NCI-H187 treated with DMSO at 0.1 percent for 48 hours (cell line): ENCODE measurements at regions not wholly inside any gene's neighbourhood (a gene's known extent, or its start where the extent isn't known, plus 50 kb on each side); places are given as distances from the start of the nearest gene placed in this dataset.
"Not testable (repeated sequence)": the region's sequence is repeated elsewhere in the genome, so short reads cannot be mapped to it uniquely, and the experiment has no call there.

ENCODE experiments used
- DNase-seq: peaks from one replicate; lab custom pipeline; 2025; lab: John Stamatoyannopoulos, UW

DNA sequence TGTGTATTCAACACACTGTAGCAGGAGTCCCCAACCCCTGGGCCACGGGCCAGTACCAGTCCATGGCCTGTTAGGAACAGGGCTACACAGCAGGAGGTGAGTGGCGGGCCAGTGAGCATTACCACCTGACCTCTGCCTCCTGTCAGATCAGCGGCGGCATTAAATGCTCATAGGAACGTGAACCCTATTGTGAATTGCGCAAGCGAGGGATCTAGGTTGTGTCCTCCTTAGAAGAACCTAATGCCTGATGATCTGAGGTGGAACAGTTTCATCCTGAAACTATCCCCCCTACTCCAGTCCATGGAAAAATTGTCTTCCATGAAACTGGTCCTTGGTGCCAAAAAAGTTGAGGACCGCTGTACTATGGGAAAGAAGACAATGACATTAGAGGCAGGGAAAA lies 386.9 kb downstream of the PREX1 start:
- DNase-seq: no peak

DNA sequence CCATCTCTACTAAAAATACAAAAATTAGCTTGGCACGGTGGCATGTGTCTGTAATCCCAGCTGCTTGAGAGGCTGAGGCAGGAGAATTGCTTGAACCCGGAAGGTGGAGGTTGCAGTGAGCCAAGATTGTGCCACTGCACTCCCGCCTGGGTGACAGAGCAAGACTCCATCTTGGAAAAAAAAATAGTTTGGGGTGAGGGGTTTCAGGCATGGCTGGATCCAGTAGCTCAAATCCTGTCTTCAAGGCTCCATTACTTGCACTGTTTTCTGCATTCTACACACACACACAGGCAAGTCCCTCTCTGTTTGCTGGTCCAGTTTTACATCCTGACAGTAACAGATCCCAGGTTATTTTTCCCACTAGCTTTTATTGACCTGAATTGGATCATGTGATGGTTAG lies 387.5 kb downstream of the PREX1 start:
- not testable (repeated sequence) for DNase-seq

DNA sequence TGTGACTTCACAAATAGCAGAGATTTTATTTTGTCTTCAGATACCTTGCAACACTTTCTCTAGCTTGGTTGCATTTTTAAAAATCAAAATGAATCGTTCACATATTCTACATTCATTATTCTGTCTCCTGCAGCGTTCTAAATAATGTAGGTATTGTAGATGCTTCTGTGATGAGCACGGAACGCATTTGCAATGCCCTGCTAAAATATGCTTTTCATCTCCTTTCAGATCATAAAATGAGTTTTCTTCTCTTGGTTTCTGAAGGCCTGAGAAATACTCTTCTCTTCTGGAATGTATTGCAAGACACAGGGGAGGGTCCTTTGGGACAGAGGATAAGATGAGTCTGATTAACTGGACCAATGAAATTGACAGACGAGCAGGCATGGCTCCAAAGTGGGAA lies 390.7 kb downstream of the PREX1 start:
- DNase-seq: no peak

DNA sequence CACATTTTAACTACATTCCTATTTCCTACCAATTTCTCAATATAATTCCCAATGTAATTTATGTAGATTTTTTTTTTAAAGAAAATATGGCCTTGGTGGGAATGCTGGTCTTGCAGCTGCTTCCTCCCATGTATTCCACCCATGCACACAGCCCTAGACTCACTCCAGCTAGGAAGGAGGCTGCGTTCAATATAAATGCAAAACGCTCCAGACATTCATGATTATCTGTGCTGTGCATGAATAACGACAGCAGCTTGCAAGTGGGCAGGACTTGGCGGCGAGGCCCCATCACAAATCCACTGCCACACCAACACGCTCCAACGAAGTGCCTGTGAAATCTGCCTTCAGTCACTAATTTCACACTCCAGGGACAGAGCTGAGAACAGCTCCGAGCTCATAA lies 391.2 kb downstream of the PREX1 start:
- not testable (repeated sequence) for DNase-seq

DNA sequence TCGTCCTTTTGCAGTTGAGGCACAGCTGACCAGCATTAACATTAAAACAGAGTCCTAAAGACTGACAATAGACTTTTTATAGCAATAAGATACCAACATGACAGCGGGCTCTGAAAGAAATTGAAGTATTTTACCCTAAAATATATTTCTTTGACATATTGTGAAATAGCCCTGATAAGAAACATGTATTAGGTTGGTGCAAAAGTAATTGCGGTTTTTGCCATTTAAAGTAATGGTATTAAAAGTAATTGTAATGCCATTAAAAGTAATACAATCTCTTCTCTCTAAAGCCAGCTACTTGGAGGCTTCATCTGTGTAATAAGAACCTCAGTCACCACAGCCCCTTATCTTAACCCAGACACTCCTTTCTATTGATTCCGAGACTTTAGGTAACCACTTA lies 394.6 kb downstream of the PREX1 start:
- DNase-seq: no peak

DNA sequence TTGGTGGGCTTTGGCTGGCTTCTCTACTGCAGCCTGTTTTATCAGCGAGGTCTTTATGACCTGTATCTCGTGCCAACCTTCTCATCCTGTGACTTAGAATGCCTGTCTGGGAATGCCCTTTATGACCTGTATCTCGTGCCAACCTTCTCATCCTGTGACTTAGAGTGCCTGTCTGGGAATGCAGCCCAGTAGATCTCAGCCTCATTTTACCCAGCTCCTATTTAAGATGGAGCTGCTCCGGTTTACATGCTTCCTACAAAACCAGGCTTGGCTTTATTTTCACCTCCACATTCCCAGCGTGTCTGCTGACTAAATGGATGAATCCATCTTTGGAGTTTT lies 395.3 kb downstream of the PREX1 start:
- no peak for DNase-seq

DNA sequence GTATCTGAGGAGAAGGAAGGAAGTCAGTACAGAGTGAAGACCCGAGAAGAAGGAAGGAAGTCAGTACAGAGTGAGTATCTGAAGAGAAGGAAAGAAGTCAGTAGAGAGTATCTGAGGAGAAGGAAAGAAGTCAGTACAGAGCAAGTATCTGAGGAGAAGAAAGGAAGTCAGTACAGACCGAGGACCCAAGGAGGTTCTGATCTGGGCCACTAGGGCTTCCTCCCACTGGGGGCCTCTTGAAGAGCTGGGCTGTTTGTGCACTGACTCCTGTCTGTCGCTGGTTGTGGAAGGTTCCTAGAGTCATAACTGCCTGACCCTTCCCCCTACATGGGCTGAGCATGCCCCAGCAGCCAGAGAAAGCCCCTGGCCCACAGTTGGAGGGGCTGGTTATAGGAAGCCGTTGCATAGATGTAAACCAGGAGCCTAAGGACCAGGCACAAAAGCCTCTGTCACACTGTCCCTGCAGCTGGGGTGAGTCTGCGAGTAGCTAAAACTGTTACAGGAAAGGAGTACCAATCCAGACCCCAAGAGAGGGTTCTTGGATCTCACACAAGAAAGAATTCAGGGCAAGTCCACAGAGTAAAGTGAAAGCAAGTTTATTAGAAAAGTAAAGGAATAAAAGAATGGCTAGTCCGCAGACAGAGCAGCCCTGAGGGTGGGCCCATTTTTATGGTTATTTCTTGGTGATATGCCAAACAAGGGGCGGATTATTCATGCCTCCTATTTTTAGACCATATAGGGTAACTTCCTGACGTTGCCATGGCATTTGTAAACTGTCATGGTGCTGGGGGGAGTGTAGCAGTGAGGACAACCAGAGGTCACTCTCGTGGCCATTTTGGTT lies 395.9 kb downstream of the PREX1 start:
- no peak for DNase-seq

DNA sequence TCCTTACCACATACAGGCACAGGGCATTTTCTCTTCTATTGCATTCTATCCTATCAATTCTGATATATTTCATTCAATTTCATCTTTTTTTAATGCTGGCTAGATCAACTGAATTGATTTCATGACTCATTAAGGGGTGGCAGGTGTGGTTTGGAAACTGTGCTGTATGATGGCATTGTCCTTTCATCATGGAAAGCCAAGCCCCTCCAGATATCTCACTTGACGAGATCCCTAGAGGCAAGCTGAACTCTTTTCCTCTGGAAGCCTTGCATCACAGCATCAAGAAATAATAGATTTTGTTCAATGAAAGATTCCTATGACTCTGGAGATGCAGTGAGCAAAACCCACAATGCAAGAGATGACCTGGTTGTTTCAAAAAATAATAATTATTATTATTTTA lies 401.2 kb downstream of the PREX1 start:
- DNase-seq: no peak

DNA sequence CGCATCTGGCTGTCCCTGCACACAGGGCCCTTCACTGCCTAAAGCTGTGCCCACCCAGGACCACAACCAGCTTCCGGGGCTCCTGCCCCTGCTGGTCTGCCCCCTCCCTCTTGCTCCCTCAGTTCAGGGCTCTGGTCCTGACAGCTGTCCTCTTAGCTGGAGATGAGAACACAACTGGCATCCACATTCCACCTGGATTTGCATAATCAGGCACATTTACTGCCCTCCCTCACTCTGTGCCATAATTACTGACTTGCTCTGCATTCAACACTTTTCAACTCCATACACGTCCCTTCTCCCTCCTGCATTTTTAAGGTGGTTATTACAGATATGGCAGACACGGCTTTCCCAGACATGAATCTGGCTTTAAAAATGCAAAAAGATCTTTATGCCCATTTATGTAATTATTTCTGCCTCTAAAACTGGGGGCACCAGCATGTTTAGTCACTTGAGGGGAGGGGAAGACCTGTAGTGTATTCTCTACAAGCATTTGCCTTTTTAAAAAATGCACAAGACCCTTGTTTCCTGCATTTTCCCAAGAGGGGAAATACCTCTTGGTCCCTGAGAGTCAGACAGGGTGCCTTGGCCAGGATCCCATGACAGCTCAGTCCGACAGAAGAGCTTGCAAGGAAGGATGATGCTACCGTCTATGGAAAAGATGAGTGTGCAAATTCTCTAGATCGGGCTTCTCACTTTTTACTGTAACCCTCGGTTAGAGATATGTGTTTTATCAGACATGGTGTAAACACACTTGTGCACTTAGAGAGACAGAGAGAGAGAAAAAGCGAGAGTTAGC lies 401.8 kb downstream of the PREX1 start:
- no peak for DNase-seq

DNA sequence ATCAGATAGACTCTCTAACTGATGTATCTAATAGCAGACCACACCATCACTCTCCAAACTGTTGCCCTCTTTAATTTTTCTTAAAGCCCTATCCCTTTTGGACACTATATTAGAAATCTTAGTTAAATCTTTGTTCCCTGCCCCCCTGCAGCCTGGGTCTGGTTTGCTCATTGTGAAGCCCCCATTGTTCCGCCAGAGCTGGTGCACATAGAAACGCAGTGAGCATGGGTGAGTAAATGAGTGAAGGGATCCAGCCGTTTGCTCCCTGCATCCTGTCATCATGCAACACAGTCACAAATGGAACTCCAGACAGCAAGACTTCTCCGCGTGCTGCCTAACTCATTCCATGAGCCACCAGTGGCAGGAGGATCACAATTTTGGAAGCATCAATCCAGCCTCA lies 402.5 kb downstream of the PREX1 start:
- DNase-seq: no peak

DNA sequence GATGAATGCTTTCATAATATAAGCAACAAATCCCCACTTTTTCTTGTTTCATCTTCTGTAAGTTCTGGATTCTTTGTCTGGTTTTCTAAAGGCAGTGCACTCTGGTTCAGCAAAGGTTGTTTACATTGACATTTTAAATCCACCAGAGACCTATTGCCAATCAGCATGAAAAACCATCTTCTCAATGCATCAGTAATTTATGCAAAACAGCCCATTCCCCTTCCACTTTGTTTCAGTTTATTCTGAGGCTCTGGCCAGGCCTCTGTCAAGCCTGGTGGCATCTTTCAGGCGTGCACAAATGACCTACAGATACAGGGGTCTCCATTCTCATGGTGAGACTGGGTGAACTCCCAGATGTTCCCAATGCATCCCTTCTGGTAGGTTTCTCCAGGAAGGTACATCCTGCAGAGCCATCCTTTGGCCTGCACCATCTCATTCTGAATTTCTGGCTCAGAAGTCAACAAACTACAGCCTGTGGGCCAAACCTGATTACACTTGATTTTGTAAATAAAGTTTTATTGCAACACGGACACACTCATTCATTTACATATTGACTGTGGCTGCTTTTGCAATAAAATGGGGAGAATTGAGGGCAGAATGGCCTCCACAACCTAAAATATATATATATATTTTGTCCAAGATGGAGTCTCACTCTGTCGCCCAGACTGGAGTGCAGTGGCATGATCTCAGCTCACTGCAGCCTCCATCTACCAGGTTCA lies 405.4 kb downstream of the PREX1 start:
- DNase-seq: no peak

DNA sequence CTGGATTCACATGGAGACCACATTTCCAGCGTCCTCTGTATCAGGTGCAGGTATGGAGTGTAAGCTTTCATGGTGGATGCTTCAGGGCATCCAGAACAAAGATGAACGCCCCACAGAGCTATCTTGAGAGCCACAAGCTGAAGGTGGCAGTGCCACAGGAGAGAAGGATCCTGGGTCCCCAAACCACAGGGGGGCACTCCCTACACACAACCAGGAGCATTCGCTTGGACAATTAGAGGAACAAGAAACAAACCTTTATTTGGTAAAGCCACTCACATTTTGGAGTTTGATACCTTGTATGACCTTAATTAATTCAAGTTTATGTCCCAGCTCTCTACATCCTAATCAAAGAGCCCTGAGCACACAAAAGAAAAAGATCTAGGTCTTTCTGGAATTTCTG lies 406.3 kb downstream of the PREX1 start:
- no peak for DNase-seq

DNA sequence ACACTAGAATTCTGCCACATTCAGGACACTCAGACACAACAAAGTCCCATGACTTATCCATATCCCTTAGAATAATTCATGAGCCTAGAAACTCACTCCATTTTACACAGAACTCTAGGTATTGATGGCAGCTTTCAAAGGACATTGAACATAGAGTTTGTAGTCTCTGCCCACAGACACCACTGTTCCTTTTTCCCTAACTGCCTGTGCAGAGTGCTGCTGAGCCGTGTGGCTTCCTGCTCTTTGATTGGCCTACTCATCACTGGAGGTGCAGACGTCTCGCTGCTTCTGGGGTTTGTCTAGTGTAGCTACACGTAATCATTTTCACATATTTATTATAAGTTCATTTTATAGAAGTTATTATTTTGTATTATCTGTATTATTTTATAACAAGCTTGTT lies 407.6 kb downstream of the PREX1 start:
- no peak for DNase-seq

DNA sequence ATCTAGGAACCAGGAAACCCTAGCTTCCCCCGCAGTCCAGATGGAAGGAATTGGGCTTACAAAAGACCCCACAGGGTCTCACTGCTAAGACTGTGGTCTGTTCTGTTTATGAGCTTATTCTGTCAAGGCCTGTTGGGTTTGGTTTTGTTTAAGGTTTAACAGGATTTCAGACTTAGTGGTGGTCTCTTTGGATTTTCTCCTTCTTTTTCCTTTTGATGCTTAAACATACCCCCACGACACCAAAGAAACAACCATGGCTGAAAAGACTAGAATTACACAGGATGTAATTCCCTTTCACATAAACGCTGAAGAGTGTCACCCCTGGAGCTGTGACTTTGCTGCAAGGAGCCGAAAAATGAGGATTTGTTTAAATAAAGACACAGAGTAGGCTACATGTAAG lies 408.6 kb downstream of the PREX1 start:
- no peak for DNase-seq

DNA sequence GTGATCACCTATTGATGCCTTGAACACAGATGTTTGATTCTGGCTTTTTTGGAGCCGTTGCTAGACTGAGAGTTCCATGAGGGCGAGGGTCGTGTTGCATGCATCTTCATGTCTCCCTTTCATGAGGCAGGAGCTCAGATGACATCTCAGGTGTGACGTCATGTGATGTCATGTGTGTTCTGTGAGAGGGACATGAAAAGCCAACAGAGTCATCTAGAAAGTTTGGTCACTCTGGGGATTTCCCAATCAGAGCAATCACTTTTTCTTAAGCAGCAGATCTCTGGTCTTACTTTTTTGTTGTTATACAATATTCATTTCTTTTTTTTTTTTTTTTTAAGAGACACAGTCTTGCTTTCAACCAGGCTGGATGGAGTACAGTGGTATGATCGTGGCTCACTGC lies 411.8 kb downstream of the PREX1 start:
- no peak for DNase-seq

DNA sequence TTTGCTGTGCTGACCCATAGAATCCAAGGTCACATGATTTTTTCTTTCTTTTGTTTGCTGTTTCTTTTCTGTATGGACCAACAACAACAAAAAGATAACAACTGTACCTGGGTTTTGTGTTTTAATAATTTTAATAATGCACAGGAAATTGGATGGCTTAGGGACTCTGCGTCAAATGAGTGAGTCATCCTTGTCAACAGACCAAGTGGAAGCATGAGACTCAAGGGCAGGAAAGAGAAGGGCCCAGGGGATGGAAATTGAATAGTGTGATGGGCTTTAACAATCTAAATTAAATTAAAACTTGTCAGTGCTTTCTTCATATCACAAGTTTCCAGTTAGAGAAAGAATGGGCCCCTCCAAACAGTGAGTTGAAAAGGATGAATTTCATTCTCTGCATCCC lies 413.0 kb downstream of the PREX1 start:
- DNase-seq: no peak

DNA sequence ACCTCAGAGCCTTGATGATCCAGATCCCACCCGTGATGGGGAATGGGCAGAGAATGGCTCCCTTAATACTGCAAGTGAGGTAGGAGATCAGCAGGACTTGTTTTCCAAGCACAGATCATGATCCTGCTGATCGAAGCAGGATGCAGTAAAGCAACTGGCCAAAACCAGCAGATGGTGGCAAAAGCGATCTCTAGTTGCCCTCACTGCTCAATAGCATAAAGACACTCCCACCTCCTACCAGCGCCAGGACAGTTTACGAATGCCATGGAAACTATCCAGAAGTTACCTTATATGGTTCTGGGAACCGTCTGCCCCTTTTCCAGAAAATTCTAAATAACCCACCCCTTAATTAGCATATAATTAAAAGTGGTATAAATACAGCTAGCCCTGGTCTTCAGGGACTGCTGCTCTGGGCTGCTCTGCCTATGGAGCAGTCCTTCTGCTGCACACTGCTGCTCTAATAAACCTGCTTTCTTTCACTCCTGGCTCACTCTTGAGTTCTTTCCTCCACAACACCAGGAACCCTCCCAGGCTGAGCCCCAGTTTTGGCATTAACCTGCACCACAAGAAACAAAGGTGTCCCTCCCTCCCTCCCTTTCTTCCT lies 415.8 kb downstream of the PREX1 start:
- DNase-seq: no peak

DNA sequence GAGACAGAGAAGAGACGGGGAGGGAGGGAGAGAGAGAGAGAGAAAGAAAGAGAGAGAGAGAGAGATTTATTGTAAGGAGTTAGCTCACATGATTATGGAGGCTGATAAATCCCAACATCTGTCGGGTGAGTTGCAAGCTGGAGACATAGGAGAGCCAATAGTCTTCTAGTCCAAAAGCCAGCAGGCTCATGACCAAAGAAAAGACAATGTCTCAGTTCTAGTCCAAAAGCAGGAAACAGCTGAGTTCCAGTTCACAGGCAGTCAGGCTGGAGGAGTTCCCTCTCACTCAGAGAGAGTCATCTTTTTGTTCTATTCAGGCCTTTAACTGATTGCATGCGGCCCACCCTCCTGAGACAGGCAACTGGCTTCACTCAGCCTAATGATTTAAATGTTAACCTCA lies 416.6 kb downstream of the PREX1 start:
- DNase-seq: no peak

DNA sequence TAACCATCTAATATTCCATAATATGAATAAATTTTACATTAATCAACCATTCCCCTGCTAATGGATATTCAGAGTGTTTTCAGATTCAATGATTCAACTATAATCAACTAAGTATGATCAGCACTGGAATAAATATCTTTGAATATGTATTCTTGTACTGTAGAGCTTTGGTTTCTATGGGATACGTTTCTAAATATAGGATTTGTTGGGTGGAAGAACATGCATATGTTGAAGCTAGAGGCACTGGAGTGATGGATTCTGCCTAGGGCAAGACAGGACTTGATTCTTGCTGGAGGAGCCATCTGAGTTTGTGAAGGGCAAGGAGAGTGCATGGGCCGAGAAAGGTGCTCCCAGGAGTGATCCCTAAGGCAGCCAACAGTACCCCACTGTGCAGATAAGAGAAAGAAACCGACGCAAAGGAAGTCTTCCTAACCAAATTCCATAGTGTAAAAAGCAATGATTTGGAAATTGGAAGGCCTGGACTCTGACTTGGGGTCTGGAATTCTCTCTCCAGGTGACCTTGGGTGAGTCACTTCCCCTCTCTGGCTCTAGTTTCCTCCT lies 418.7 kb downstream of the PREX1 start:
- DNase-seq: no peak

DNA sequence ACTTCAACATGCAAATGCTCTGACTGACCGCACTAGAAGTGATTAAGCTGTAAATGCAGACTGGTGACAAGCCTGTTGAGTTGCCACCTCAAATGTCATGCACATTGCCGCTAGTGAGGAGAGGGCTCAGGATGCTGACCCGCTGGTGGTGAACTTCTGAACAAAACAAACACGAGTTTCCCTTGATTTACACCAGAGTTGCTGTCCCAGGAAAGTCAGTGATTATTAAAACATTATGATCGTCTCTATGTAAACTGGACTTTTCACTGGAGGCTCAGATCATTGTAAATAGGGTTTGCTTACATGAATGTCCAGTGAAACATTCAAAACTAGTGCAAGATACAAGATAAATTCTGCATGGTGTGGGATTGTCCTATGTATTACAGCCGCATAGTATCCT lies 420.1 kb downstream of the PREX1 start:
- no peak for DNase-seq

DNA sequence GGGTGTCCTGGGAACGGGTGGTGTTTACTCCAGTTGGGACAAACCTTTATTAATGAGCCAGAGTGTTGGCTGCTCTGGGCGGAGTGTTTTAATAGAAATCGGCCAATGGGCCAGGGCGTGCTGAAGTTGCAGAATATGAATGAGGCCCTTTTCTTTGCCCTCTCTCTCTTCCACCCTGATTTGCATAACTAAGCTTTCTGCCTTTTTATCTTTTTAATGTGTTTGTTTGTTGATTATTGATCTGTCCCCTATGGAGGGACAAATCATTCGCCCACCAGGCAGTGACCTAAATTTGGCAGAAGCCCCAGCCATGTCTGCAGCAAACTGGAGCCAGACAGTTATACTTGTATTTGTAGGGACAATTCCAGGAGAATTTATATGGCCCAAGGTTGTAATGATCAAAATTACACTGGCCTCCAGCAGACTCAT lies 420.9 kb downstream of the PREX1 start:
- no peak for DNase-seq

DNA sequence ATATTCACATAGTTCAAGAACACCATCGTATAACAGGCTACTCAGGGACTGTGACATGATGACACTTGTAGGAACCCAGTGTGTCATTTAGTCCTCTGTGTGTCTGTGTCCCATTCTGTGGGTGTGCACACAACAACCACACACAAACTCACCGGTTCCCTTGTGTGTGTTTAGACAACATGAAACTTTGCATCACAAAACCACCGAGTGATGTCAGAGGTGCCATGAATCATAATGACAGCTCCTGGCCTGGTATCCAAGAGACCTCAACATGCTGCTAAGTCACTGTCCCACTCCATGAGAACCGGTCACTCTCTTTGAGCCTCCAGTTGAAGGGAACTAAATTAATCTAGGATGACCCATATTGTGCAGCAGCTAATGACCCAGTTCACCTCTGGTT lies 421.3 kb downstream of the PREX1 start:
- DNase-seq: no peak
